HG02943 (cell line): ENCODE measurements at regions not wholly inside any gene's neighbourhood (a gene's known extent, or its start where the extent isn't known, plus 50 kb on each side); places are given as distances from the start of the nearest gene placed in this dataset.

ENCODE experiments used
- ATAC-seq: cut with Tn5 transposase; IDR thresholded peaks from one replicate; pipeline ENCODE4 v1.9.1; 2021; ENCODE audit warnings: mild to moderate bottlenecking, low read depth, moderate library complexity; ENCODE audit not compliant: unreplicated experiment

- no peak for ATAC-seq
Measured at GRCh38 chr2:104378853-104379374, 475.0 kb upstream of the POU3F3 start.

- ATAC-seq = no peak
Measured at GRCh38 chr2:104384961-104385360, 469.0 kb upstream of the POU3F3 start.

- no peak for ATAC-seq
Measured at GRCh38 chr2:104385743-104386142, 468.2 kb upstream of the POU3F3 start.

GRCh38 chr2:104388296-104388695 is 465.6 kb upstream of the POU3F3 start:
- ATAC-seq = no peak

- no peak for ATAC-seq
Measured at GRCh38 chr2:104402825-104403224, 451.1 kb upstream of the POU3F3 start.

- ATAC-seq = no peak
Measured at GRCh38 chr2:104404526-104404925, 449.4 kb upstream of the POU3F3 start.

GRCh38 chr2:104405623-104406022 is 448.3 kb upstream of the POU3F3 start:
- ATAC-seq = no peak

- no peak for ATAC-seq
Measured at GRCh38 chr2:104406261-104406726, 447.6 kb upstream of the POU3F3 start.

- ATAC-seq = no peak
Measured at GRCh38 chr2:104407641-104408040, 446.3 kb upstream of the POU3F3 start.

- no peak for ATAC-seq
Measured at GRCh38 chr2:104408266-104408665, 445.6 kb upstream of the POU3F3 start.

GRCh38 chr2:104410136-104410535 is 443.8 kb upstream of the POU3F3 start:
- no peak for ATAC-seq

- ATAC-seq = no peak
Measured at GRCh38 chr2:104412384-104412783, 441.5 kb upstream of the POU3F3 start.

GRCh38 chr2:104413890-104414289 is 440.0 kb upstream of the POU3F3 start:
- ATAC-seq = no peak

- no peak for ATAC-seq
Measured at GRCh38 chr2:104415284-104415683, 438.6 kb upstream of the POU3F3 start.

- ATAC-seq = no peak
Measured at GRCh38 chr2:104416339-104417000, 437.4 kb upstream of the POU3F3 start.

GRCh38 chr2:104420420-104420819 is 433.5 kb upstream of the POU3F3 start:
- ATAC-seq = no peak

GRCh38 chr2:104420953-104421352 is 433.0 kb upstream of the POU3F3 start:
- no peak for ATAC-seq

- ATAC-seq = no peak
Measured at GRCh38 chr2:104425850-104426595, 427.9 kb upstream of the POU3F3 start.

- no peak for ATAC-seq
Measured at GRCh38 chr2:104428155-104428554, 425.8 kb upstream of the POU3F3 start.

- no peak for ATAC-seq
Measured at GRCh38 chr2:104429639-104430358, 424.1 kb upstream of the POU3F3 start.

- ATAC-seq = no peak
Measured at GRCh38 chr2:104430359-104430740, 423.6 kb upstream of the POU3F3 start.
